Memory B cell (primary cell): ENCODE measurements at regions not wholly inside any gene's neighbourhood (a gene's known extent, or its start where the extent isn't known, plus 50 kb on each side); places are given as distances from the start of the nearest gene placed in this dataset.

Source experiments
- ATAC-seq: fragments of 150-1000 bp; cut with Tn5 transposase; 2 replicates; pipeline ENCODE4 v1.10.0; 2021; ENCODE audit warnings: low read depth, mild to moderate bottlenecking, moderate library complexity
- DNase-seq, 2 donors: peaks; one replicate each; pipeline ENCODE4 v3.0.0; 2022; ENCODE audit warnings: low spot score in 2 of 2
- H3K27ac Mint-ChIP-seq: one replicate; pipeline ENCODE4 v1.8.0; 2022; ENCODE audit warnings: mild to moderate bottlenecking, moderate library complexity, mixed read lengths
- H3K27me3 Mint-ChIP-seq: one replicate; pipeline ENCODE4 v1.8.0; 2022; ENCODE audit warnings: mixed read lengths
- H3K36me3 Mint-ChIP-seq: one replicate; pipeline ENCODE4 v1.8.0; 2022; ENCODE audit warnings: mild to moderate bottlenecking, mixed read lengths
- H3K4me1 Mint-ChIP-seq: one replicate; pipeline ENCODE4 v1.8.0; 2022; ENCODE audit warnings: mixed read lengths
- H3K4me3 Mint-ChIP-seq: one replicate; pipeline ENCODE4 v1.8.0; 2022; ENCODE audit warnings: mild to moderate bottlenecking, moderate library complexity, mixed read lengths
- H3K9me3 Mint-ChIP-seq: one replicate; pipeline ENCODE4 v1.8.0; 2022; ENCODE audit warnings: mixed read lengths

DNA sequence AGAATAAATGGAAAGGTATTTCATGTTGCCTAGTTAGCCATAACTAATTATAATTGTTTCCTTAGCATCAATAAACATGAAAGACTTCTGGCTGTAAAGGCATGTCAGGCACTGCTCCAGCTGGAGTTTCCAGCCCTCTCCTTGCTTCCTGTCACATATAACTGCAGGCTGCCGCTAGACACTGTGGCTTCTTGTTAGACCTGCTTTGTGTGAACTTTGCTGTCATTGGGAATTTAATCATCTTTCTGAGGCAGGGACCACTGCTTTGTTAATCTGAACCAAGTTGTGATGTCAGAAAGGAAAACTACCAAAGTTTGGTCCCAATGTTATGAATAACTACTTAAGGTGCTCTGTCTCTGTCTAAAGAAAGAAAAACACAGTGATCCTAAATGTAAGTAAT is 90.3 kb upstream of the DUSP10 start:
- Mint-ChIP-seq H3K9me3 (no peaks in the 10 kb centered on the region), H3K36me3 (no peaks in the 10 kb centered on the region), H3K4me1 (peaks cover 9% of the 10 kb centered on the region), H3K27me3 (no peaks in the 10 kb centered on the region), H3K27ac (peak overlapping the region; percentile 12), H3K4me3 (no peak overlapping the region)
- no peak for ATAC-seq
- DNase-seq = no peak

- ATAC-seq (no peak), DNase-seq (no peak)
- no peak overlapping the region for H3K4me3 Mint-ChIP-seq
- H3K27ac Mint-ChIP-seq = no peak overlapping the region
- no peaks in the 10 kb centered on the region for H3K27me3 Mint-ChIP-seq
- H3K9me3 Mint-ChIP-seq = no peaks in the 10 kb centered on the region
- no peaks in the 10 kb centered on the region for H3K36me3 Mint-ChIP-seq
- H3K4me1 Mint-ChIP-seq = peaks cover 21% of the 10 kb centered on the region
Observed at GRCh38 chr1:221829327-221830015, 87.6 kb upstream of the DUSP10 start.

DNA sequence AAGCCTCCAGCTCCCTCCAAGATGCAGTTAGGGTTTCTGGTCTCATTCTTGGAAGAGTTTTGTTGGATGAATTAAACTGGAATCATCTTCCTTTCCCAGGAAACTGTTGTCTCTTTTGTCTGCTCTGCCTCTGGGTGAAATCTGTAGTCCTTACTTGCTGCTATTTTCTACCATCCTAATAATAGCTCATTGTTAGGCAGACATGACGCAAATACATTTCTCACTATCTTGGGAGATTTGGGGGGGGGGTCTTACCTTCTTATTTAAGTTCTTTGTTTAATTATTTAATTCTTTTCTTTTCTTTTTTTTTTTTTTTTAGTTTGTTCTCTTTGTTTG is 85.4 kb upstream of the DUSP10 start:
- Mint-ChIP-seq H3K27me3 (no peaks in the 10 kb centered on the region), H3K36me3 (no peaks in the 10 kb centered on the region), H3K4me3 (no peak overlapping the region), H3K9me3 (no peaks in the 10 kb centered on the region), H3K27ac (no peak overlapping the region), H3K4me1 (peaks cover 26% of the 10 kb centered on the region)
- DNase-seq = no peak
- no peak for ATAC-seq

GRCh38 chr1:221824909-221825308 is 83.0 kb upstream of the DUSP10 start:
- Mint-ChIP-seq H3K4me1 (peaks cover 23% of the 10 kb centered on the region), H3K9me3 (no peaks in the 10 kb centered on the region)

DNA sequence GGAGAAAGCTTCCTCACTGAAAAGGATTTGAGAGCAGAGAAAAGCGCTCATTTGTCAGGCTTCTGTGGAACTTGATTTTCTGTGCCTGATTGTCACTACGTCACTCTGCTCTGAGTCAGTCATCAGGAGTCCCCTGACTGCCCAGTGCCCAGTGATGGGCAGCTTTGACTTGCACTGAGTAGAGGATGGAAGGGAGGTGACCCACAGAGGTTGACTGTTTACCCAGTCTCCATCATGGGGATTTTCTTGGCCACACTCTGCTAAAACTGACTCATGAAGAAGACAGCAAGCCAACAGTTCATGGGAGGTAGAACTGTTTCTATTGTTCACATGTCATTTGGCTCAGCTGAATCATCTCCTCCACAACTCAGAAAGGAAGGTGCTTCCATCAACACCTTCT is 82.1 kb upstream of the DUSP10 start:
- DNase-seq (no peak), ATAC-seq (no peak)
- no peak overlapping the region for H3K4me3 Mint-ChIP-seq
- H3K27me3 Mint-ChIP-seq = no peaks in the 10 kb centered on the region
- peaks cover 19% of the 10 kb centered on the region for H3K4me1 Mint-ChIP-seq
- H3K36me3 Mint-ChIP-seq = no peaks in the 10 kb centered on the region
- no peaks in the 10 kb centered on the region for H3K9me3 Mint-ChIP-seq
- no peak overlapping the region for H3K27ac Mint-ChIP-seq

More at GRCh38 chr1:221824909-221825308, 83.0 kb upstream of the DUSP10 start:
- Mint-ChIP-seq H3K36me3 (no peaks in the 10 kb centered on the region), H3K27me3 (no peaks in the 10 kb centered on the region), H3K27ac (peak overlapping the region; percentile 76), H3K4me3 (no peak overlapping the region)
- no peak for DNase-seq
- no peak for ATAC-seq

GRCh38 chr1:221823561-221823960 is 81.7 kb upstream of the DUSP10 start:
- no peak overlapping the region for H3K27ac Mint-ChIP-seq
- H3K4me1 Mint-ChIP-seq = peaks cover 19% of the 10 kb centered on the region
- H3K27me3 Mint-ChIP-seq = no peaks in the 10 kb centered on the region
- H3K4me3 Mint-ChIP-seq = no peak overlapping the region
- no peaks in the 10 kb centered on the region for H3K36me3 Mint-ChIP-seq
- ATAC-seq (no peak), DNase-seq (no peak)
- no peaks in the 10 kb centered on the region for H3K9me3 Mint-ChIP-seq

GRCh38 chr1:221823149-221823548 is 81.3 kb upstream of the DUSP10 start:
- peak; percentile 53 for ATAC-seq
- Mint-ChIP-seq H3K4me3 (no peak overlapping the region), H3K36me3 (no peaks in the 10 kb centered on the region), H3K27me3 (no peaks in the 10 kb centered on the region), H3K4me1 (peaks cover 19% of the 10 kb centered on the region), H3K27ac (no peak overlapping the region), H3K9me3 (no peaks in the 10 kb centered on the region)
- no peak for DNase-seq

DNA sequence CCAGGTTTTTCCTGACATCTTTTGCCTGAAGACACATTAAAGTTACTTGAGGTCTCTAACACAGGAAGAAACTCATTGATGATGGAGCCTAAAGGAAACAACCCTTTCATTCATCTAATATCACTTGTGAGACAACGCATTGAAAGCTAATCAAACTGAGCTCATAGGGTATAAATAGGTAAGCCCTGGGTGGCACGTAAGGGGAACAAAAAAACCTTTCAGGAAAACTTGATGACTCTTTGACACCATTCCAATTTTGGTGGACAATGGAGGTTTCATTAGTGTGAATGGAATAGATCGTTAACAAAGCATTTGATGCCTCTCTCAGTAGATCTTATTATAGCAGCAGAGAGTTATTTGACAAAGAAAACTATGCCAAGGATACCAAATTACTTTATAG is 80.7 kb upstream of the DUSP10 start:
- H3K36me3 Mint-ChIP-seq = no peaks in the 10 kb centered on the region
- no peak overlapping the region for H3K4me3 Mint-ChIP-seq
- peak overlapping the region; percentile 67 for H3K27ac Mint-ChIP-seq
- no peak for ATAC-seq
- H3K9me3 Mint-ChIP-seq = no peaks in the 10 kb centered on the region
- no peak for DNase-seq
- peaks cover 22% of the 10 kb centered on the region for H3K4me1 Mint-ChIP-seq
- H3K27me3 Mint-ChIP-seq = no peaks in the 10 kb centered on the region

GRCh38 chr1:221816899-221817298 is 75.0 kb upstream of the DUSP10 start:
- H3K27me3 Mint-ChIP-seq = no peaks in the 10 kb centered on the region
- peaks cover 5% of the 10 kb centered on the region for H3K4me1 Mint-ChIP-seq
- no peak overlapping the region for H3K27ac Mint-ChIP-seq

GRCh38 chr1:221815660-221816059 is 73.8 kb upstream of the DUSP10 start:
- H3K27me3 Mint-ChIP-seq = no peaks in the 10 kb centered on the region
- H3K9me3 Mint-ChIP-seq = no peaks in the 10 kb centered on the region
- no peak for DNase-seq
- no peak overlapping the region for H3K4me3 Mint-ChIP-seq
- peaks cover 14% of the 10 kb centered on the region for H3K4me1 Mint-ChIP-seq
- H3K36me3 Mint-ChIP-seq = no peaks in the 10 kb centered on the region
- no peak for ATAC-seq
- no peak overlapping the region for H3K27ac Mint-ChIP-seq

More at GRCh38 chr1:221816899-221817298, 75.0 kb upstream of the DUSP10 start:
- Mint-ChIP-seq H3K4me3 (no peak overlapping the region), H3K9me3 (no peaks in the 10 kb centered on the region), H3K36me3 (no peaks in the 10 kb centered on the region)
- no peak for DNase-seq
- no peak for ATAC-seq

- no peak overlapping the region for H3K27ac Mint-ChIP-seq
- H3K4me3 Mint-ChIP-seq = no peak overlapping the region
- ATAC-seq = no peak
- DNase-seq = no peak
- no peaks in the 10 kb centered on the region for H3K9me3 Mint-ChIP-seq
- H3K4me1 Mint-ChIP-seq = peaks cover 26% of the 10 kb centered on the region
- no peaks in the 10 kb centered on the region for H3K27me3 Mint-ChIP-seq
- H3K36me3 Mint-ChIP-seq = no peaks in the 10 kb centered on the region
Observed at GRCh38 chr1:221813887-221814286, 72.0 kb upstream of the DUSP10 start.

GRCh38 chr1:221812905-221813597 is 71.2 kb upstream of the DUSP10 start:
- Mint-ChIP-seq H3K27me3 (no peaks in the 10 kb centered on the region), H3K4me1 (peaks cover 29% of the 10 kb centered on the region), H3K9me3 (no peaks in the 10 kb centered on the region), H3K36me3 (no peaks in the 10 kb centered on the region), H3K4me3 (no peak overlapping the region), H3K27ac (no peak overlapping the region)
- no peak for ATAC-seq
- DNase-seq = no peak

DNA sequence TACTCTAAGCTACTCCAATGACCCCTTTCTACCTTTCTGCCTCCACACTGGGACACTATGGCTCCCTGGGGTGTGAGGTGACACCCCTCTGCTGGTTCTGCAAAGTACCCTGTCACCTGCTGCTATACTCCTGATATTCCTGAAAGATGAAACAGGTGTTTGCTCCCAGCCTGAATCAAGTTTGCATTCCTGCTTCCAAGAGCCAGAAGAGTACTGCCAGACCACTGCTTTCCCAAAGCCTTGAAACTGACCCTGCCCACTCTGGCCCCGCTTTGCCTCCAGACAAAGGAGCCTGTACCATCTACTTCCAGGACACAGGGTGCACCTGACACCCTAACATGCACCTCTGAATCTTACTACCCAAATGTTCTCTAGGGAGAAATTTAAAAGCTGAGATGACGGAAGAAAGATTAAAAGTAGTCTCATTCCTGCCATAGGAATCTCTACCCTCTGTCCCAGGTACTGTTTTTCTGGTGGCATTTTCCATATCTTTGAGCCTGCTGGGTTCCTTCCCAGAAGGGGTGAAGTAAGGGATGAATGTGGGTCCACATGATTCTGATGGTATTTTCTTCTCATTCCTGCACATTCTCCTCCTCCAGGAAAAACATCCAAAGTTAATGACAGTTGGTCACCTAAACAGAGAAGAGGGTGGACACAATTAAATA is 70.3 kb upstream of the DUSP10 start:
- no peaks in the 10 kb centered on the region for H3K36me3 Mint-ChIP-seq
- H3K9me3 Mint-ChIP-seq = no peaks in the 10 kb centered on the region
- ATAC-seq (no peak), DNase-seq (no peak)
- peaks cover 27% of the 10 kb centered on the region for H3K4me1 Mint-ChIP-seq
- no peak overlapping the region for H3K4me3 Mint-ChIP-seq
- no peak overlapping the region for H3K27ac Mint-ChIP-seq
- H3K27me3 Mint-ChIP-seq = no peaks in the 10 kb centered on the region

- no peak for DNase-seq
- no peaks in the 10 kb centered on the region for H3K9me3 Mint-ChIP-seq
- ATAC-seq = no peak
- no peaks in the 10 kb centered on the region for H3K36me3 Mint-ChIP-seq
- H3K27ac Mint-ChIP-seq = peak overlapping the region; percentile 91
- no peaks in the 10 kb centered on the region for H3K27me3 Mint-ChIP-seq
- no peak overlapping the region for H3K4me3 Mint-ChIP-seq
- peaks cover 36% of the 10 kb centered on the region for H3K4me1 Mint-ChIP-seq
Observed at GRCh38 chr1:221810406-221810805, 68.5 kb upstream of the DUSP10 start.
